Endothelial cell of umbilical vein (primary cell): ENCODE measurements at regions not wholly inside any gene's neighbourhood (a gene's known extent, or its start where the extent isn't known, plus 50 kb on each side); places are given as distances from the start of the nearest gene placed in this dataset.

Experiments used
- EZH2 ChIP-seq: IDR thresholded peaks from 2 replicates; pipeline ENCODE4 v1.6.1; 2012; ENCODE audit warnings: borderline replicate concordance, low read depth, mild to moderate bottlenecking, moderate library complexity, low read length, inconsistent platforms; ENCODE audit not compliant: severe bottlenecking
- MYC ChIP-seq: IDR thresholded peaks from one replicate; pipeline ENCODE4 v1.6.1; 2011; ENCODE audit warnings: mild to moderate bottlenecking, low read depth, low read length
- POLR2A ChIP-seq: IDR thresholded peaks from 2 replicates; pipeline ENCODE4 v1.6.1; 2012; ENCODE audit warnings: low read depth, mild to moderate bottlenecking, control low read depth, low read length
- POLR2AphosphoS5 ChIP-seq: IDR thresholded peaks from 2 replicates; pipeline ENCODE4 v1.6.1; 2012; ENCODE audit warnings: low read depth, mild to moderate bottlenecking, control low read depth, low read length, moderate library complexity; ENCODE audit not compliant: insufficient read depth
- TF ChIP-seq, protein P1 (sequence below), 2 donors: IDR thresholded peaks; 1 replicate in 1 of 2; 2 replicates in 1 of 2; pipeline ENCODE4 v1.5.1; 2011; ENCODE audit warnings: low read length in 2 of 2, mild to moderate bottlenecking in 2 of 2, moderate library complexity in 2 of 2, control low read depth in 1 of 2, inconsistent platforms in 1 of 2, low read depth in 1 of 2; ENCODE audit not compliant: insufficient read depth in 1 of 2; ENCODE audit errors: extremely low read depth in 1 of 2

DNA sequence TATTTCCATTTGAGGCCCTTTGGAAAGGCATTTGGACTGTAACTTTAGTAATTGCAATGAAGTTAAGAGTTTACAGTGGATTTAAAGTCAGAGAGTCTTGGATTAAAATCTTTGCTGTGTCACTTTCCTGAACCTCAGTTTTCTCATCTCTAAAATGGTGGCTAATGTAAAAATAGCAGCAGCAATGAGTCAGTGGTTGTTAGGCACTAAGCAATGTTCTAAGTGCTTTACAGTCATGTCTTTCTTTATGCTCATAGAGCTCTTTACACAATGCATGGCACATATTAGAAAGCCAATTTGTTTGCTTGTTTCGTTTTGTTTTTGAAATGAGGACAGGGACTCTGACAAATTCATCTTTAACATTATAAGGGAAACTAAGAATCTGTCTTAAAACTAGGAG is 222.7 kb upstream of the DNAJC19 start:
- TF ChIP-seq, protein P1, sequence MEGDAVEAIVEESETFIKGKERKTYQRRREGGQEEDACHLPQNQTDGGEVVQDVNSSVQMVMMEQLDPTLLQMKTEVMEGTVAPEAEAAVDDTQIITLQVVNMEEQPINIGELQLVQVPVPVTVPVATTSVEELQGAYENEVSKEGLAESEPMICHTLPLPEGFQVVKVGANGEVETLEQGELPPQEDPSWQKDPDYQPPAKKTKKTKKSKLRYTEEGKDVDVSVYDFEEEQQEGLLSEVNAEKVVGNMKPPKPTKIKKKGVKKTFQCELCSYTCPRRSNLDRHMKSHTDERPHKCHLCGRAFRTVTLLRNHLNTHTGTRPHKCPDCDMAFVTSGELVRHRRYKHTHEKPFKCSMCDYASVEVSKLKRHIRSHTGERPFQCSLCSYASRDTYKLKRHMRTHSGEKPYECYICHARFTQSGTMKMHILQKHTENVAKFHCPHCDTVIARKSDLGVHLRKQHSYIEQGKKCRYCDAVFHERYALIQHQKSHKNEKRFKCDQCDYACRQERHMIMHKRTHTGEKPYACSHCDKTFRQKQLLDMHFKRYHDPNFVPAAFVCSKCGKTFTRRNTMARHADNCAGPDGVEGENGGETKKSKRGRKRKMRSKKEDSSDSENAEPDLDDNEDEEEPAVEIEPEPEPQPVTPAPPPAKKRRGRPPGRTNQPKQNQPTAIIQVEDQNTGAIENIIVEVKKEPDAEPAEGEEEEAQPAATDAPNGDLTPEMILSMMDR (IDR thresholded peaks at IDR 0.05; ENCODE audit: extremely low read depth in 1 of 2, insufficient read depth in 1 of 2, low read depth in 1 of 2, low read length in 2 of 2): no peak
- TF ChIP-seq POLR2A (no peak), EZH2 (no peak), POLR2AphosphoS5 (no peak), MYC (no peak)
